ENCODE measurements at regions not wholly inside any gene's neighbourhood (a gene's known extent, or its start where the extent isn't known, plus 50 kb on each side); places are given as distances from the start of the nearest gene placed in this dataset.

- no peak for TF ChIP-seq CTCF (IDR thresholded peaks at IDR 0.05; ENCODE audit: low read depth, low read length, poor library complexity, severe bottlenecking)
- no peak for TF ChIP-seq EZH2phosphoT487 (IDR thresholded peaks at IDR 0.05; ENCODE audit: borderline replicate concordance, low read length)
Measured at GRCh38 chr7:131942287-131943150, 386.1 kb upstream of the PODXL start.
